ENCODE measurements at regions not wholly inside any gene's neighbourhood (a gene's known extent, or its start where the extent isn't known, plus 50 kb on each side); places are given as distances from the start of the nearest gene placed in this dataset.
"Not testable (repeated sequence)": the region's sequence is repeated elsewhere in the genome, so short reads cannot be mapped to it uniquely, and the experiment has no call there.

GRCh38 chr6:12525276-12525675, 191.3 kb upstream of the PHACTR1 start:
- no peak for DNase-seq

GRCh38 chr6:12527339-12527738, 189.2 kb upstream of the PHACTR1 start:
- no peak for DNase-seq

- DNase-seq: no peak
Observed at GRCh38 chr6:12528136-12528535, 188.4 kb upstream of the PHACTR1 start.

- DNase-seq: no peak
Observed at GRCh38 chr6:12528581-12529363, 187.8 kb upstream of the PHACTR1 start.

GRCh38 chr6:12529364-12530019, 187.1 kb upstream of the PHACTR1 start:
- no peak for DNase-seq

GRCh38 chr6:12530345-12530744, 186.2 kb upstream of the PHACTR1 start:
- no peak for DNase-seq

- no peak for DNase-seq
Observed at GRCh38 chr6:12533586-12533985, 183.0 kb upstream of the PHACTR1 start.

GRCh38 chr6:12534069-12534853, 182.3 kb upstream of the PHACTR1 start:
- DNase-seq: no peak

GRCh38 chr6:12535586-12536314, 180.8 kb upstream of the PHACTR1 start:
- DNase-seq: no peak

- DNase-seq: no peak
Observed at GRCh38 chr6:12536416-12536815, 180.2 kb upstream of the PHACTR1 start.

- DNase-seq: no peak
Observed at GRCh38 chr6:12537389-12537788, 179.2 kb upstream of the PHACTR1 start.

GRCh38 chr6:12538881-12539357, 177.6 kb upstream of the PHACTR1 start:
- DNase-seq: no peak

GRCh38 chr6:12542319-12543115, 174.1 kb upstream of the PHACTR1 start:
- DNase-seq: not testable (repeated sequence)

- DNase-seq: no peak
Observed at GRCh38 chr6:12543953-12544352, 172.6 kb upstream of the PHACTR1 start.

GRCh38 chr6:12544821-12545565, 171.6 kb upstream of the PHACTR1 start:
- no peak for DNase-seq

- no peak for DNase-seq
Observed at GRCh38 chr6:12545619-12546409, 170.8 kb upstream of the PHACTR1 start.

GRCh38 chr6:12546410-12547002, 170.1 kb upstream of the PHACTR1 start:
- DNase-seq: no peak

GRCh38 chr6:12548526-12548925, 168.0 kb upstream of the PHACTR1 start:
- no peak for DNase-seq

GRCh38 chr6:12549445-12549844, 167.1 kb upstream of the PHACTR1 start:
- DNase-seq: not testable (repeated sequence)

- not testable (repeated sequence) for DNase-seq
Observed at GRCh38 chr6:12554820-12555219, 161.7 kb upstream of the PHACTR1 start.

Data from activated CD8-positive, alpha-beta memory T cell treated with anti-CD3 and anti-CD28 coated beads, Interleukin-2, amount 50 U/mL, for 48 hours (primary cell).